Frontal cortex (tissue), 3 donors: ENCODE measurements at regions not wholly inside any gene's neighbourhood (a gene's known extent, or its start where the extent isn't known, plus 50 kb on each side); places are given as distances from the start of the nearest gene placed in this dataset.
"Not testable (repeated sequence)": the region's sequence is repeated elsewhere in the genome, so short reads cannot be mapped to it uniquely, and the experiment has no call there.

ENCODE experiments used
- DNase-seq, 2 donors: peaks; one replicate each; pipeline ENCODE4 v3.0.0; 2012; ENCODE audit warnings: low spot score in 2 of 2
- FAIRE-seq: peaks from 2 replicates; lab custom pipeline; 2012; peaks lifted over from hg19 to GRCh38; lab: Jason Lieb, UNC
- donor health status: control.
- donor health status: control.
- donor health status: control.

DNA sequence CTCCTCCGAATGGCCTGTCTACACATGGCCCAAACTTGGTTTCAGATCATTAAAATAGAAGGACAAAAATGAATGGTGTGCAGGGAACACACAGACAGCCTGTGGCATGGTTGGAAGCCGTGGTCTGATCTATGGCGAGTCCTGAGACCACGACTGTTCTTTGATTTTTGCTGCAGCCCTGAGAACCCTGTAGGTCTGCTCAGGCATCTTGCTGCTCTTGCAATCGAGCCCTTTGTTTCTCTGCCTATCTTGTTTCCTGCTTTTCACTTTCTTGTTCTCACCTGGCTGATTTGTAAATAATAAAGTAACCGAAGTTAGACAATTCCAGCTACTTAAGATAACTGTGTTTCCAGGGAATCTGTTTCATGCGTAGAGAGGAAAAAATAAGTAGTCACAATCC, 54.1 kb upstream of the NBPF9 start:
- DNase-seq, FAIRE-seq: not testable (repeated sequence)

DNA sequence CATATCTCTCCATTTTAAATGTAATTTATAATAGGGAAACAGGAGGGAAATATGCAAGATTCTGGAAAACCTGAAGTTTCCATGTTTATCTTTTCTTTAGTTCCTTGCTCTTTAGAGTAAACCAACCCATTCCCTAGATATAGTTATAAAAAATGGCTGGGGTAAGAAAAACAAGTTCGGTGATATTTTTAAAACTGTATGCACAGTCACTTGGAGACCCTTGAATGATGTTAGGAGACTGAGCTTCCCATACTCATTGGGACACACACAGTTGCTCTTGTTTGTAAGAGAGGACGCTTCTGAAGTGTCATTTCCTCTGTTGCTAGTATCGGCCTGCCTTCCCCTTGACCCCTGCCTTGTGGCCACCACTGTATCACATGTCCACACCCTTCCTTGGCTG, 55.0 kb upstream of the NBPF9 start:
- FAIRE-seq, DNase-seq: not testable (repeated sequence)

DNA sequence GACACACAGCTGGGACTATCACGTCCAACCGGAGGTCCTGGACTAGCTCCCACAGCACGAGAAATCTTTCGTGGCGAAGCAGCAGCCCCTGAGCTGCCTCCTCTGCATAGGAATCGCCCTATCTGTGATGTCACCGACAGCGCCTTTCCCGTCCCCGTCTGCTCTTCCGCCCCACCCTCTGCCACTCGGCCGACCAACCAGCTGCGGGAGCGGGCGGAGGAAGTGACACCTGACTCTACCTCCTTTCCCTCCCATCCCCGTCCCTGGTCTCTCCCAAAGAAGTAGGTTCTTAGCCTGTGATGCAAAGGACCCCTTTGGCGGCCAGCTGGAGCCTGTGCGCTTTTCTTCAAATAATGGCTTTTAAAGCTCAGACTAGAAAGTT, 59.7 kb upstream of the NBPF9 start:
- FAIRE-seq, DNase-seq: not testable (repeated sequence)

DNA sequence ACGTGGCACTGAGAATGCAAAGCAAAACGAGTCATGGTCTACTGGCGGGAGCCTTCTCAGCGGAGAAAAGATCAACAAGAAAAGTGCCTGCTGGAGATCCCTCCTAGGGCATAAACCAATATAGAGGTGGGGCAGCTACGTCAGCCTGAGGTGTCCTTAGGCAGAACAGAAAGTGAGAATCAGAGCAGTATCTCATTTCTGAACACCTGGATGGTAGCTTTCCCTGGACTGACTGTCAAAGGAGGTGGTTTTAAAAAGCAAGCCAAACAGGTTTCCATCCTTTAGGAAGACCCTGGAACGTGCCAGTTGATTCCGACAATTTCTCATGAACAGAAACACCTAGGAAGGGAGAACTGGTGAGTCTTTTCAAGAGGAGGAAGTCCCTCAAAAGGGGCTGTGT, 71.4 kb upstream of the NBPF9 start:
- not testable (repeated sequence) for DNase-seq, FAIRE-seq

DNA sequence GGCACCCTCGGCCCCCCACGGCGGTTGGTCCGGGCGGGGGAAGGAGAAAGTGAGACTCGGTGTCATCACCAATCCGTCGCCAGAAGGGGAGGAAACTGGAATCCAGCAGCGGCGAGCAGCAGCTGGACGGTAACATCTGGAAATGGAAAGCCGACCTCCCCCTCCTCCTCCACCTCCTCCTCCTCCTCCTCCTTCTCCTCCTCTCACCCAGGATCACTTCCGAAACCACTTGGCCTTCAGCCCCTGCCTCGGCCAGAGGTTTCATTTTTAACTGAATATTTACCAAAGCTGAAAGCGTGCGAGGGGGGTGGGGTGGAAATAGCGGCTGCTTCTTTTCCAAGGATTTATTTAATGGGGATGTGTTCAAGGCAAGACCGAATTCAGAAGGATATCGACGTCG, 72.5 kb upstream of the NBPF9 start:
- not testable (repeated sequence) for DNase-seq, FAIRE-seq

DNA sequence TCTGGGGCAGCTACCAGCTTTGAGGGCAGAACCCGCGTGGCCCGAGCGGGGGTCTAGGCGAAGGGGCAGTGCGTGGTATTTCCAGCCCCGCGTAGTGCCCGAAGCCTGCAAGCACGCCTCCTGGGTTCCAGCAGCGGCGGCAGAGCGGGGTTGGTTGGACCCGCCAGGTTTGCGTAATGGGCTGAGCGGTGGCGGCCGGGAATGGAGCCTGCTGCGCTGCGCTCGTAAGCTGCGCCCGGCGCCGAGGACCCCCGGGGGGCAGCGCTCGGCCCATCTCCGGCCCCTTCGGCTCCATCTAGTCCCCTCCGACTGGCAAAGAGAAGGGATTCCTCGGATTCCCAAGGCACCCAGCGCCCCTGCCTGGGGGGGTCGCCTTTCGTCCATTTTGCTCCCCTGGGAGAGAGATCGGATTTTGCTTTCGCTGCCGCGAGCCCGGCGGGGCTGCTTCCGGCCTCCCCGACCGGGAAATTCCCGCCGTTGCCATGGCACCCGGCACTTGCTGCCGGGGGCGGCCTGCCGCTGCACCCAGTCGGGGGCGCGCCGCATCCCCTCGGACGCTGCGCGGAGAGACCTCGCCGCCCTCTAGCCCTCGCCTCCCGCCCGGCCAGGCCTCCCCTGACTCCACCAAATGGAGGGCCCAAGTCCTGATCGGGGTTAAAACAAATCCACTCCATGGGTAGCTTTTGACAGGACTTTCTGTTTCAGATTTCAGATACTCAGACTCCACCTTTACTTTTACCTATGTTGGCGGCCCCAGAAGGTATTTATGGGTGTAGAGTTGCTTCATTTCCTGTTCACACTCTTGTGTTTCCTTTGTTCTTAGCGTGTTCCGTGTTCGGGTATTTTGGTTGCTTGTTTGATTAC, 73.3 kb upstream of the NBPF9 start:
- FAIRE-seq, DNase-seq: not testable (repeated sequence)

DNA sequence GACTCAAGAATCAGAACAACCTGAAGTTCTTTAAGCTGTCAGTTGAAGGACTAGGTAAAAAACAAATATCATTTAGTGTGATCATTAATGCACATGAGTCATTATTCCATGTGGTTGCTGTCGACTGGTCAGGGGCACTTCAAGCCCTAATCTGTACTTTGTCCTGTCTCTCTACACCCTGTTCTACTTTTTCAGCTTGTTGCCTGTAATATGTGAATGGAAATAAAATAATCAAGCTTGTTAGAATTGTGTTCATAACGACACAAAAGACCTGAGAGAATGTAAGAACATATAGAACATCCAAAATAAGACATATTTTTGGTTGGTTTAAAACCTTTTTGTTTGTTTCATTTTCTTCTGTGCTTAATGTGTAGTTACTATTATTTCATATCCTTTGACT, 87.4 kb upstream of the NBPF9 start:
- not testable (repeated sequence) for FAIRE-seq, DNase-seq

DNA sequence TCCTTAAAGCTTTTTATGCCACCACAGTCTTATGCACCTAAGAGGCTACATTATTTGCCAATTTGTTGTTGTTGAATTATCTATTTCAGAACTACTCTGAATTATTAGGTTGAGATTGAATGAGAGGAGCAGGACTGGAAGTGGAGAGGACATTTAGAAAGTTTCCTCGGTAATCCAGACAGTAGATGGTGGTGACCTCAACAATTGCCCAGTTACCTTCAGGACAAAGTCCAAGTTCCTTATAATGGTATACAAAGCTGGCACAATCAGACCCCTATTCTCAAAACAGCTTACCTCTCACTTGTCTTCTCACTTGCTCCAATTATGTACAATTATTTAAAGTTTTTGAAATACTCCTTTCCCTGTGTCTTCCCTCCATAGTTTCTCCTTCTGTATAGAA, 93.3 kb upstream of the NBPF9 start:
- not testable (repeated sequence) for FAIRE-seq

DNA sequence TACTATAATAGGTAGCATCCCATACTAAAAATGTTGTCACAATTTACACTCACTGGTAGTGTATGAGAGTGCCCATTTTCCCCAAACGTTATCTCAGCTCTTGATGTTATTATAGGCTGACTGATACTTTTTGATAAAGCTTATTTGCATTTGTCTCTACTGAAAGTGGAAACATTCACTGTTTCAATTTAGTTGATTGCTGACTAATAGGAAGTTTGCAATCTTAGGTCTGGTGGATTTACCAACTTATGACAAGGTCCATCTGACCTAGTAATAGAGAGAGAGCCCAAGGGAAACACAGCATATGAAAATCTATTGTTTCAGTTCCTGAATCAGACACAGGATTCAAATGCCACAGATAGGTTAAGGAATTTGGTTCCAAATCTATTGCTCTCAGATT, 97.2 kb upstream of the NBPF9 start:
- not testable (repeated sequence) for DNase-seq, FAIRE-seq

More for the DNA sequence above, 93.3 kb upstream of the NBPF9 start:
- DNase-seq, result not testable (repeated sequence)

DNA sequence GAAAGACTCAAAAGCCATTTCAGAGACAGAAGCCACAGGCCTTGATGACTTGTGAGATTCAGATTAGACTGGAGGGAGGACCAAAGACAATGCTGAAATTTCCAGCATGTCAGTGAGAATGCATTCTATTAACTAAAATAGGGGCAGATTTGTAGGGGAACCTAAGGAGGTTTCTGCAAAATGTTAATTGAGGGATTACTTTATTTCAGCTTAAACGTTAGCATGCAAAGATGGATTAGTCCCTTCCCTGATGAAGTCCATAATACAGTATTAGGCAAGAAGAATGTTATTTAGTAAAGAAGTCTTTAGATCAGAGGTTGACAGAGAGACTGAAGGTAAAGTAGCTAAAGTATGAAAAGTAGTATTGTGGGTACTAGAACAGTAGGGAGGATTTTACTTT, 98.9 kb upstream of the NBPF9 start:
- FAIRE-seq, DNase-seq: not testable (repeated sequence)

DNA sequence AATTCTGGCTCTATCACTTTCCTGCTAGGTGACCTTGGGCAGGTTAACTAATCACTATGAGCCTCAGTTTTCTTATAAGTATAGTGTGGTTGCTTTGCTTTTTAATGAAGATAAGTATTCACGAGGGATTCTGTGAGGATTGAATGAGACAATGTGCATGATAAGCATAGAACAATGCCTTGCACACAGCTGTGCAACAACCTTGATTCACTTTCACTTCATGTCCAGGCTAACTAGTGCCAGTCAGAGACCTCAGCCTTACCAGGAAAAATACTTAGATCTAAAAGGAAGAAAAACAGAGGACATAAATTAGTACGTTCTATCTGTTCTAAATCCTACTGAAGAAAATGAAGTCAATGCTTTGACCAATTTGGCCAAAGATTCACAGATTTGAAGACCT, 101.0 kb upstream of the NBPF9 start:
- not testable (repeated sequence) for DNase-seq, FAIRE-seq

DNA sequence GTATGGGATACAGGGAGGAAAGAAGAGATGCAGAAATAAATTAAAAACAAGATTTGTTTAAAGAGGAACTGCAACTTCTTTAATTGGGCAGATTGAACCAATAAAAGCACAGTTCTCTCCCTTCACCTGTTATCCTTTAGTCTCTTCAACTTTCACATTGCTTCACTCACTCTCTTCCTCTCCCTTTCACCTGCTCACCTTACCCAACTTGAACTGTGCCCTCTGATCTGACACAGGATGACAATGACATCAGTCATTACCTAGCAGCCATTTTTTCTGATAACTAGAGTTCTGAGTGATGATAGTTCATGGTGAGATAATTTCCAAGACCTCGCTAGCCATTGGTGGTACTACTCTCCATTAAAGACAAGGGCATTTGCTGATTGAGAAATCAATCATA, 105.5 kb upstream of the NBPF9 start:
- FAIRE-seq, DNase-seq: not testable (repeated sequence)

DNA sequence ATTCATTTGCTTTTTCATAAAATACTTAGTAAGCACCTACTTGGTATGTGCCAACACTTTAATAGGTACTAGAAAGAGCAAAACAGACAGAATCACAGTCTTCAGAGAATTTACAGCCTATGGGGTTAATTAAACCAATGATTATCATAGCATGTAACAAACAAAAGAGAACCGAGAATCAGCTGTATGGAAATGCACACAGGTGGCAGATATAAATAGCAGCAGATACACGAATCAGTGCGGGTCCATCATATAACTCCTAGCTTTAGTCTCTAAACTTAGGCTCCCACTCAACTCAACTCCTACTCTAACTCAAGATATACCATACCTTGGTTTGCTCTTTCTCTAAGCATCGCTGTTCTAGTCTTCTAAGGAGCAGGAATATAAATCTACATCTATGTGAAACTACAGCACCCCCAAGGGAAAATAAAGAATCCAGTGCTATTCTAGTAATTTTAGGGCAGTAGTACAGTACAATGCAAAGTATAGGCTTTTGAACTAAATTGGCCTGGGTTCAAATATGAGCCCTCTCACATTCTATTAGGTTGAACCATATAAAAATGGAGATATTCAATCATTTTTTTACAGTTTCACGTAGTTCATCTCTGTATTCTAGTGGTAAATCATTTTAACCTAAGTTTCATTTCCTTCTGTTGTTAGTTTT, 108.5 kb upstream of the NBPF9 start:
- FAIRE-seq, DNase-seq: not testable (repeated sequence)

DNA sequence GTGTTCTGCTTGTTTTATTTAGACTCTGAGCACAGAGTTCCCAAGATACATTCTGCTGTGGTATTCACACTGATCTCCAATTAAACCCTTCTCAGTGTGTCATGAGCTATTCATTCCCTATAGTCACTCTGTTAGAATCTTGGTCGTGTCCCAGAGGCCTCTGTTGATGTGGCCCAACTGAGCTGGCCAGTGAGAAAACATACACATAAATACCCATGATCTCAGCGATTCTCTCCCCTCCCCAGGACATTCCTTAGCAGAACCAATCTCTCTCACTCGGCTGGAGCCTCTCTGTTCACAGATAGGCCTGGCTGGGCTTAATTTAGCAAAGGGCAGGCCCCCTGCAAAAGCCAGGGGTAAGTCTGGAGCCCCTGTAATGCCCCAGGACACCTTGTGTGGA, 109.6 kb upstream of the NBPF9 start:
- not testable (repeated sequence) for DNase-seq, FAIRE-seq

DNA sequence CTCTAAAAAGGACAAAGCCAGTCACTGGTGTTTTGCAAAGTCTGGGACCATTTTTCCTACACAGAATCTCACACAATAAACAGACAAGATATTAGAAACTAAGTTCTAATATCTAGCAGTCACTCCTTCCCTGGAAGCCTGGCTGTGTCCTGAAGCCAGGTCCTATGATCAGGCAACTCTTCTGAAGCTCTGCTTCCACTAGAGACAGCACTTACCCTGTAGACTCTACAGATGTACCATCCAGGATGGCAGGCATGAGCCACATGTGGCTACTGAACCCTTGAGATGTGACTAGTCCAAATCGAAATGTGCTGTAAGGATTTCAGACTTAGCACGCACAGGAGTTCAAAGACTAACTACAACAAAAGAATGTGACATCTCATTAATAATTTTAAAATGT, 110.3 kb upstream of the NBPF9 start:
- DNase-seq, FAIRE-seq: not testable (repeated sequence)

DNA sequence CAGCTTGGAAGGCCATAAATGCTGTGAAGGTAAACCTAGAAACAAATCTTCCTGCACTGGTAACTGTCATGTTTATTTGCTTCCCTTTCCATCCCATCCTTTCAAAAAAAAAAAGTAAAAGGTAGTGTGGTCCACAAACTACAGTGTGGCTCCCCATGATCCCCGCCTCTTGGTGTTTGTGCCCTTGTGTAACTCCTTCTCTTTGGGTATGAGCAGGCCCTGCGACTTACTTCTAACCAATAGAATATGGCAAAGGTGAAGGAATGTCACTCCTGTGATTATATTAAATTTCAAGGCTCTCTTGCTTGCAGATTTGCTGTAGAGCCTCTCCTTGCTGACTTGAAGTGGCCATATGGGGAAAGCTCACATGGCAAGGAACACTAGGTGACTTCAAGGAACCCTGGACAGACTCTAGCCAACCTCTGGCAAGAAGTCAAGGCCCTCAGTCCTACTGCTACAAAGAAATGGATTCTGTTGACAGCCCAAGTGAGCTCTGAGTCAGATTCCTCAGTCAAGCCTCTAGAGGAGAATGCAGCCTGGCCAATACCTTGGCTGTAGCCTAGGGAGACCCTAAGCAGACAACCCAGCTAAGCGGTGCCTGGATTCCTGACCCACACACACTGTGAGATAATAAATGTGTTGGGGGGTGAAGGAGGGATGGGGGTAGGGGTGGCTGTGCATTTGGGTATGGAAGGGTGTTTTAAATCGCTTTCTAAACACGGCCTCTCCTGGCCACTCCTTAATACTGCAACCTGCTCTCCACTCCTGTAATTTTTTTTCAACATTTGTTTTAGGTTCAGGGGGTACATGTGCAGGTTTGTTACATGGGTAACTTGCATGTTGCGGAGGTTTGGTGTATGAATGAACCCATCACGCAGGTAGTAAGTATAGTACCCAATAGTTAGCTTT, 115.0 kb upstream of the NBPF9 start:
- not testable (repeated sequence) for FAIRE-seq, DNase-seq

DNA sequence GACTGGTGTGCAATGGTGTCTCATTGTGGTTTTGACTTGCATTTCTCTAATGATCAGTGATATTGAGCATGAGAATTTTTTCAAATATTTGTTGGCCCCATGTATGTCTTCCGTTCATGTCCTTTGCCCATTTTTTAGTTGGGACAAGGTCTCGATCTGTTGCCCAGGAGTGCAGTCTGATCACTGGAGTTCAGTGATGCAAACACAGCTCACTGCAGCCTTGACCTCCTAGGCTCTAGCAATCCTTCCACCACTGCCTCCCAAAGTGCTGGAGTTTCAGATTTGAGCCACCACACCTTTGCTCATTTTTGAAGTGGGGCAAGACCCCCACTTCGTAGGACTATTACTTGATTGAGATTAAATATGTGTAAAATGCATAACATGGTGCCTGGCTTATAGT, 116.2 kb upstream of the NBPF9 start:
- FAIRE-seq, result not testable (repeated sequence)

DNA sequence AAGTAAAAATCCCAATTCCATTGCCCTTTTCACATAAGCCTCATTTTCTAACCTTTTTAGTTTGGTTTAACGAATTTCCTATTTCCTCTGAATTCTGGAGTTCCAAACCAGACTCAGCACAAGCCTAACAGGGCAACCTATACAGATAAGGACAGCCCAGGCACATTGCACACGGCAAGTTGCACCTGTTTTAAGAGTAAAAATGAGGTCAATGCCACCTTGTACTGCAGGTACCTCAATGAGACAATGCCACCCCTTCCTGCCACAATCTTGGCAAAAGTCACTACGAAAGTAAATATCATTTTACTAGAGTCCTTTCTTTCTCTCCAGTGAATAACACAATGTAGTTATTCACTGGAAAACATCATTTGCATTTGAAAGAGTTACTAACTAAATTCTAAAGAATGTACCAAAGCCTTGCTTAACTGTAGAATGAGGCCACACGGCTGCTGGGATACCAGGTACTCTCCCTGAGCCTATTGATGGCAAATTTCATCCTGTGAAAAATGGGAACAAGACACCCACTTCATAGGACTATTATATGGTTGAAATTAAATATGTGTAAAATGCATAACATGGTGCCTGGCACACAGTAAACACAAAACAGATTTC, 117.2 kb upstream of the NBPF9 start:
- not testable (repeated sequence) for FAIRE-seq

More for the DNA sequence above, 116.2 kb upstream of the NBPF9 start:
- not testable (repeated sequence) for DNase-seq

DNA sequence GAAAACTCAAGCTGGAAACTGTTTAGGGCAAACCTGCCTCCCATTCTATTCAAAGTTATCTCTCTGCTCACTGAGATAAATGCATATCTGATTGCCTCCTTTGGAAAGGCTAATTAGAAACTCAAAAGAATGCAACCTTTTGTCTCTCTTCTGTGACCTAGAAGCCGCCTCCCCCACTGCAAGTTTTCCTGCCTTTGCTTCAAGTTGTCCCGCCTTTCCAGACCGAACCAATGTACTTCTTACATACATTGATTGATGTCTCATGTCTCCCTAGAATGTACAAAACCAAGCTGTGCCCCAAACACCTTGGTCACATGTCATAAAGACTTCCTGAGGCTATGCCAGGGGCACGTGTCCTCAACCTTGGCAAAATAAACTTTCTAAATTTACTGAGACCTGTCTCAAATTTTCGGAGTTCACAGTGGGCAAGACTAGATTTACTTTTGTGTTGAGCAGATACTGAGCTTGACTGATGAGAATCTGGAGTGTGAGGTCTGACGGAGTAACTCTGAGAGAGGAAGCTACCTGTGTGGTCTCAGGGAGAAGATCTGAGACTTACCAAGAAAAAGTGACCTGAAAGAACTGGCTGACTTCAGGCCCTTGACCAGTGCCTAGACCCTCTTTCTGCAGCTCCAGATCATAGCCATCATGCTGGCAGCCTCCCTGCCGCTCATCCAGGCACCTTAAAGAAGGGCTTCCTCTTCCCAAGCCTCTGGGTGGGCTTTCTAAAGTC, 124.7 kb upstream of the NBPF9 start:
- DNase-seq, FAIRE-seq: not testable (repeated sequence)

More for the DNA sequence above, 117.2 kb upstream of the NBPF9 start:
- not testable (repeated sequence) for DNase-seq
